ENCODE measurements at regions not wholly inside any gene's neighbourhood (a gene's known extent, or its start where the extent isn't known, plus 50 kb on each side); places are given as distances from the start of the nearest gene placed in this dataset.

DNA sequence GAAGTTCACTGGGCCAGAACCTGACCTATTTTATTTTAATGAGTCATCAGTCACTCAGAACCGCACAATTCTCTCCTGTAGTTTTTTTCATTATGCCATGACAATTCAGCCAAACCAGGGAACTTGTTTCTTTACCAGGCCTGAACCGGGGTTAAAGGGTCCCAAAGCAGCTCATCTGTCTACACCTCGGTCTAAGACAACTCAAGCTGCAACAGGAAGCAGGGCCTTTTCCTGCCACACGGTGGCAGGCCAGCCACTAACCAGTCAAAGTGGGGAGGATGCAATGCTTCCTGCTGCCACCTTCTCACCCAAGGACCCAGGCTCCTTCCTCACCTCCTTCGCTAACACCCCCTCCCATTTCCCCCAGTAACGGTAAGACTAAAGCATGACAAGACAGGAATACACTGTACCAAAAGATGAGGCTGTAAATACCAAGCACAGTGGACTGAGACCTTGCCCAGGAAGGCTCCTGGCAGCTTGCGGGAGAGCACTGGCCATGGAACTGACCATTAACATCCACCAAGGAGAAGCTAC, 56.7 kb upstream of the ACKR3 start:
- Mint-ChIP-seq H3K36me3 (no peaks in the 10 kb centered on the region), H3K27me3 (peaks cover 7% of the 10 kb centered on the region), H3K9me3 (no peaks in the 10 kb centered on the region), H3K4me1 (ENCODE audit: low read depth) (peaks cover 6% of the 10 kb centered on the region), H3K4me3 (no peak overlapping the region), H3K27ac (no peak overlapping the region)
- DNase-seq = peak; percentile 81
- ChIA-PET POLR2A (interaction anchor here (1.2 to 1.7 kb wide), 2 partner anchors 34 to 56 kb away, joined by 3 to 7 read pairs; partner anchors contain the start of gene ACKR3), CTCF (interaction anchor here (0.6 to 6.8 kb wide), 36 partner anchors 10 to 574 kb away, joined by 3 to 135 read pairs (median 6); partner anchors contain the start of gene ACKR3)
- intact Hi-C loops (cut with micrococcal nuclease) = loop anchor here (1.0 to 2.0 kb wide), 4 partner anchors 56 to 559 kb away; partner anchors contain the start of gene ACKR3

DNA sequence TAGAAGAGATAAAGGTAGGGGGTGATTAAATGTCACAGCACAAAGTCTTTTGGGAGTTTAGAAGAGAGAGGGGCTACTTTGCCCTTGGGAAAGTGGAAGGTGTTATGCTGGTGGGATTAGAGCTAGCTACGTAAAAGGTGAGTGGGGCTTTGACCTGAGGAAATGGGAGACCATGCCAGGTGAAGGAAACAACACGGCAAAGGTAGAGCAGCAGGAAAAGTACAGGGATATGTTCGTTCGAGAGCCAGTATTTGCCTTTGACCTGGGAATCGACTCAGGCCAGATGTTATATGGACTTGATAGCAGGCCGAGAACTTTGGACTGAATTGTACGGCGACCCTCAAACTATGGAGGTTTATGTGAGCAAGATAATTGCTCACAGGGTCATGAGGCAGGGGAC, 55.7 kb upstream of the ACKR3 start:
- H3K27me3 Mint-ChIP-seq = peaks cover 1% of the 10 kb centered on the region
- H3K4me3 Mint-ChIP-seq = no peak overlapping the region
- intact Hi-C loops (cut with micrococcal nuclease) = loop anchor here (1.0 to 2.0 kb wide), 4 partner anchors 55 to 558 kb away; partner anchors contain the start of gene ACKR3
- peaks cover 6% of the 10 kb centered on the region for H3K4me1 Mint-ChIP-seq (ENCODE audit: low read depth)
- POLR2A ChIA-PET = interaction anchor here (1.2 to 1.3 kb wide), 2 partner anchors 23 to 33 kb away, joined by 3 read pairs; no protein-coding TSS in a partner anchor
- H3K27ac Mint-ChIP-seq = no peak overlapping the region
- no peak for DNase-seq
- CTCF ChIA-PET = interaction anchor here (0.9 to 6.8 kb wide), 22 partner anchors 9 to 559 kb away, joined by 3 to 135 read pairs (median 9); partner anchors contain the start of gene ACKR3
- H3K36me3 Mint-ChIP-seq = no peaks in the 10 kb centered on the region
- H3K9me3 Mint-ChIP-seq = no peaks in the 10 kb centered on the region

DNA sequence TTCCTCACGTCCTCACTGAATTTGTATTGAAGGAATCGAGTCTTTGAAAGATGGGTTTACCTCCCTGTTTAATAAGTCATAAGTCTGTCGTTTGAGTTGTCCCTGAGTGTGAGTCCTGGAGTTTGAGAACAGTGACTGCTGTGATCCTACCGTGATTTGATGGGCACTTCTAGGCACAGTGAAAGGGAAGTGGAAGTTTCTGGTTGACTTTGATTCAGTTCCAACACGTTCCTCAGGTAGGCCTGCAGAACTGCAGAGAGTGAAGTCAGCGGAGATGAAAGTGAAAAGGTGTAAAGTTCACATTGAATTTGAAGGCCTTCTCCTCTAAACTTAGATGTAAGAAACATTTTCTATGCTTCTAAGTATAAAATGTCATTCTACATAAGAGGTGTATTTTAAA, 52.9 kb upstream of the ACKR3 start:
- H3K27me3 Mint-ChIP-seq = peaks cover 1% of the 10 kb centered on the region
- H3K4me1 Mint-ChIP-seq (ENCODE audit: low read depth) = no peaks in the 10 kb centered on the region

DNA sequence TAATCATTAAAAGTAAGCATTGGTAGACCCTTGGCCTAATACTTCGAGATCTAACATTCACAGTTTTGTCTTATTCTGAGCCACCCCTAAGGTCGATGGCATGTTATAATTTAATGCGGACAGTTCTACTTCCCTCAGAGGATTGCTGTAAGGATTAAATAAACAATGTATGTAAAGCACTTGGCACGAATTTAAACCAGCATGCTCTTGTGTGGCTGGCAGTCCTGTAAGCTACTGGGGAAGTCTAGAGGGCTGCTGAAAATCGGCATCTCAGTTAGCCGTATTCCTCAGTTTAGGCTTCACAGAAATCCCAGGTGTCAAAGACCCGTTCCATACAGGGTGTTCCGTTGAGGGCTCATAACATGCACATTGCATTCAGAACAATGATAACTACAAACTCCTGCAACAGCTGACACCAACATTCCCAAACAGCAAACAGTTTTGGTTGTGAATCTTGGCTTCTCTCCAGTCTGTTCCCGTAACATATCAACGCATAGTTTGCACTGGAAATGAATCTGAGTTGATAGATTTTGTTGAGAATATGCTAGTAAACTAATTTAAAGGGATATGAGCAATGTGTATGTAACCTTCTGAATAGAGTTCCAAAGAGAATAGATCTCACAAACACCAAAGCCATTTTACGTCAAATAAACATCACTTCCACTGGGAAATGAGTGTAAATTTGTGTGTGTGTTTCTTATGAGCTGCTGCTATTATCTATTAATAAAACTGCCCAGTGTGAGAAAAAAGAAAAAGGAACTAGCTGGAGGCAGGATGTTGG, 52.2 kb upstream of the ACKR3 start:
- no peak overlapping the region for H3K4me3 Mint-ChIP-seq
- H3K27me3 Mint-ChIP-seq = peaks cover 2% of the 10 kb centered on the region
- CTCF ChIA-PET = no interaction called here
- DNase-seq = no peak
- POLR2A ChIA-PET = no interaction called here
- intact Hi-C loops (cut with micrococcal nuclease) = no loop called here
- no peaks in the 10 kb centered on the region for H3K4me1 Mint-ChIP-seq (ENCODE audit: low read depth)
- H3K9me3 Mint-ChIP-seq = no peaks in the 10 kb centered on the region
- no peaks in the 10 kb centered on the region for H3K36me3 Mint-ChIP-seq
- H3K27ac Mint-ChIP-seq = no peak overlapping the region

More for the DNA sequence above, 52.9 kb upstream of the ACKR3 start:
- Mint-ChIP-seq H3K9me3 (no peaks in the 10 kb centered on the region), H3K27ac (no peak overlapping the region), H3K36me3 (no peaks in the 10 kb centered on the region), H3K4me3 (no peak overlapping the region)
- no peak for DNase-seq
- CTCF ChIA-PET = no interaction called here
- intact Hi-C loops (cut with micrococcal nuclease) = no loop called here
- POLR2A ChIA-PET = no interaction called here
